SU-DHL-6 (cell line): ENCODE measurements at regions not wholly inside any gene's neighbourhood (a gene's known extent, or its start where the extent isn't known, plus 50 kb on each side); places are given as distances from the start of the nearest gene placed in this dataset.

Experiments used
- H2AFZ ChIP-seq: fragments of 200-600 bp; sonication (generic); 2 replicates; pipeline ENCODE4 v1.6.1; 2014; ENCODE audit warnings: low read depth, mild to moderate bottlenecking, moderate library complexity, mixed read lengths, antibody characterized with exemption, low read length; ENCODE audit not compliant: severe bottlenecking
- H3F3A ChIP-seq: fragments of 200-600 bp; shearing (Covaris generic); 2 replicates; pipeline ENCODE4 v1.6.0; 2016; ENCODE audit warnings: antibody characterized with exemption, mild to moderate bottlenecking; ENCODE audit not compliant: insufficient read depth
- H3K27ac ChIP-seq: fragments of 200-600 bp; sonication (generic); 2 replicates; pipeline ENCODE4 v1.5.1; 2016; ENCODE audit warnings: low read depth, mild to moderate bottlenecking, low read length, moderate library complexity, mixed read lengths
- H3K27me3 ChIP-seq: fragments of 200-600 bp; sonication (generic), shearing (Covaris generic); 2 replicates; pipeline ENCODE4 v1.6.0; 2014; ENCODE audit warnings: mild to moderate bottlenecking, low read length
- H3K36me3 ChIP-seq: fragments of 200-600 bp; sonication (generic); 2 replicates; pipeline ENCODE4 v1.6.1; 2014; ENCODE audit warnings: mild to moderate bottlenecking, low read length, mixed read lengths
- H3K4me2 ChIP-seq: fragments of 300-600, 200-600 bp; shearing (Covaris generic), sonication (generic); 2 replicates; pipeline ENCODE4 v1.6.0; 2014; ENCODE audit warnings: low read length, low read depth, mild to moderate bottlenecking; ENCODE audit not compliant: poor library complexity, severe bottlenecking
- H3K4me3 ChIP-seq: fragments of 200-600 bp; sonication (generic); 2 replicates; pipeline ENCODE4 v1.5.1; 2014; ENCODE audit warnings: antibody characterized with exemption, low read length, mild to moderate bottlenecking, mixed read lengths; ENCODE audit not compliant: insufficient read depth, poor library complexity, severe bottlenecking
- H3K79me2 ChIP-seq: fragments of 200-600 bp; sonication (generic); 2 replicates; pipeline ENCODE4 v1.6.1; 2014; ENCODE audit warnings: mild to moderate bottlenecking, low read length, moderate library complexity; ENCODE audit not compliant: insufficient read depth
- H3K9ac ChIP-seq: fragments of 200-600 bp; sonication (generic); 2 replicates; pipeline ENCODE4 v1.7.0; 2014; ENCODE audit warnings: mild to moderate bottlenecking, low read length
- H3K9me2 ChIP-seq: fragments of 200-600 bp; sonication (generic); replicated peaks from 2 replicates; pipeline ENCODE4 v1.6.1; 2014; ENCODE audit warnings: low read length; ENCODE audit not compliant: insufficient read depth
- H3K9me3 ChIP-seq: fragments of 200-600 bp; sonication (generic); 2 replicates; pipeline ENCODE4 v1.6.1; 2014; ENCODE audit warnings: low read length, mixed read lengths; ENCODE audit not compliant: insufficient read depth
- H4K20me1 ChIP-seq: fragments of 200-600 bp; sonication (generic); 2 replicates; pipeline ENCODE4 v1.6.1; 2014; ENCODE audit warnings: low read depth, mild to moderate bottlenecking, antibody characterized with exemption, low read length, moderate library complexity, mixed read lengths
- CTCF ChIP-seq: fragments of 200-600 bp; sonication (generic); IDR thresholded peaks from one replicate; pipeline ENCODE4 v1.5.1; 2017; ENCODE audit warnings: antibody characterized with exemption, mild to moderate bottlenecking, low read length, moderate library complexity; ENCODE audit not compliant: insufficient read depth, poor library complexity, severe bottlenecking
- EZH2phosphoT487 ChIP-seq: fragments of 200-600 bp; sonication (generic), shearing (Covaris generic); conservative IDR thresholded peaks from 2 replicates; pipeline ENCODE4 v1.6.1; 2018; ENCODE audit warnings: mild to moderate bottlenecking, antibody characterized with exemption, low read length, moderate library complexity, mixed read lengths

GRCh38 chr5:91598216-91598615 is 215.1 kb upstream of the ARRDC3 start:
- H3K4me3 ChIP-seq: no peak overlapping the region
- TF ChIP-seq EZH2phosphoT487: no peak
- TF ChIP-seq CTCF: no peak
- H3K4me2 ChIP-seq: no peak overlapping the region
- H2AFZ ChIP-seq: no peak overlapping the region
- no peak overlapping the region for H3K27ac ChIP-seq
- no peaks in the 10 kb centered on the region for H3K36me3 ChIP-seq
- H3K9ac ChIP-seq: no peak overlapping the region
- no peaks in the 10 kb centered on the region for H4K20me1 ChIP-seq
- H3F3A ChIP-seq: no peaks in the 10 kb centered on the region
- H3K27me3 ChIP-seq: no peaks in the 10 kb centered on the region
- H3K9me2 ChIP-seq: peaks cover 4% of the 10 kb centered on the region; the same call in 1 of the 2 replicates
- H3K79me2 ChIP-seq: no peaks in the 10 kb centered on the region
- no peaks in the 10 kb centered on the region for H3K9me3 ChIP-seq

GRCh38 chr5:91595424-91595823 is 212.3 kb upstream of the ARRDC3 start:
- H3F3A ChIP-seq: no peaks in the 10 kb centered on the region
- no peaks in the 10 kb centered on the region for H4K20me1 ChIP-seq
- no peak for TF ChIP-seq EZH2phosphoT487
- TF ChIP-seq CTCF: no peak
- H3K4me3 ChIP-seq: no peak overlapping the region
- peaks cover 4% of the 10 kb centered on the region; the same call in 1 of the 2 replicates for H3K9me2 ChIP-seq
- H3K4me2 ChIP-seq: no peak overlapping the region
- peaks cover 11% of the 10 kb centered on the region; the same call in 1 of the 2 replicates for H3K9me3 ChIP-seq
- no peaks in the 10 kb centered on the region for H3K27me3 ChIP-seq
- no peak overlapping the region for H2AFZ ChIP-seq
- no peak overlapping the region for H3K9ac ChIP-seq
- no peak overlapping the region for H3K27ac ChIP-seq
- H3K36me3 ChIP-seq: no peaks in the 10 kb centered on the region
- no peaks in the 10 kb centered on the region for H3K79me2 ChIP-seq

GRCh38 chr5:91591076-91591475 is 208.0 kb upstream of the ARRDC3 start:
- H3K4me2 ChIP-seq: no peak overlapping the region
- no peaks in the 10 kb centered on the region for H3F3A ChIP-seq
- no peak for TF ChIP-seq EZH2phosphoT487
- H3K36me3 ChIP-seq: no peaks in the 10 kb centered on the region
- H3K79me2 ChIP-seq: no peaks in the 10 kb centered on the region
- peaks cover 4% of the 10 kb centered on the region; the same call in 1 of the 2 replicates for H3K9me2 ChIP-seq
- H3K9ac ChIP-seq: no peak overlapping the region
- no peak overlapping the region for H3K4me3 ChIP-seq
- no peaks in the 10 kb centered on the region for H3K27me3 ChIP-seq
- peaks cover 14% of the 10 kb centered on the region for H3K9me3 ChIP-seq
- no peak overlapping the region for H2AFZ ChIP-seq
- H4K20me1 ChIP-seq: no peaks in the 10 kb centered on the region
- H3K27ac ChIP-seq: no peak overlapping the region

GRCh38 chr5:91586232-91586631 is 203.1 kb upstream of the ARRDC3 start:
- no peak overlapping the region for H3K9ac ChIP-seq
- no peak overlapping the region for H3K27ac ChIP-seq
- no peaks in the 10 kb centered on the region for H3F3A ChIP-seq
- no peak overlapping the region for H3K4me2 ChIP-seq
- no peak overlapping the region for H3K4me3 ChIP-seq
- TF ChIP-seq CTCF (no peak), EZH2phosphoT487 (no peak)
- H3K9me2 ChIP-seq: no peaks in the 10 kb centered on the region
- H3K79me2 ChIP-seq: no peaks in the 10 kb centered on the region
- no peaks in the 10 kb centered on the region for H4K20me1 ChIP-seq
- H3K36me3 ChIP-seq: no peaks in the 10 kb centered on the region
- no peaks in the 10 kb centered on the region for H3K27me3 ChIP-seq
- H2AFZ ChIP-seq: no peak overlapping the region
- peaks cover 9% of the 10 kb centered on the region for H3K9me3 ChIP-seq
